OCI-LY1 (cell line): ENCODE measurements at regions not wholly inside any gene's neighbourhood (a gene's known extent, or its start where the extent isn't known, plus 50 kb on each side); places are given as distances from the start of the nearest gene placed in this dataset.

ENCODE experiments used
- H2AFZ ChIP-seq: fragments of 200-600 bp; sonication (generic), shearing (Covaris generic); 2 replicates; pipeline ENCODE4 v1.6.0; 2014; ENCODE audit warnings: antibody characterized with exemption, mild to moderate bottlenecking, low read length
- H3F3A ChIP-seq: fragments of 200-600 bp; sonication (generic), shearing (Covaris generic); 2 replicates; pipeline ENCODE4 v1.6.0; 2014; ENCODE audit warnings: mild to moderate bottlenecking, antibody characterized with exemption, low read length, moderate library complexity; ENCODE audit not compliant: insufficient read depth
- H3K27ac ChIP-seq: fragments of 200-600 bp; sonication (generic); 2 replicates; pipeline ENCODE4 v1.5.1; 2014; ENCODE audit warnings: low read length, mixed run types, mild to moderate bottlenecking, low read depth; ENCODE audit not compliant: poor library complexity, severe bottlenecking
- H3K27me3 ChIP-seq: fragments of 200-600 bp; sonication (generic); 2 replicates; pipeline ENCODE4 v1.6.0; 2014; ENCODE audit warnings: antibody characterized with exemption, mild to moderate bottlenecking, low read length, moderate library complexity; ENCODE audit not compliant: insufficient read depth
- H3K36me3 ChIP-seq: fragments of 200-600 bp; sonication (generic); 2 replicates; pipeline ENCODE4 v1.6.1; 2014; ENCODE audit warnings: mild to moderate bottlenecking, antibody characterized with exemption, low read length, moderate library complexity, mixed read lengths; ENCODE audit not compliant: insufficient read depth
- H3K4me1 ChIP-seq: fragments of 200-600 bp; sonication (generic); 2 replicates; pipeline ENCODE4 v1.5.1; 2014; ENCODE audit warnings: mild to moderate bottlenecking, low read length, moderate library complexity; ENCODE audit not compliant: insufficient read depth, severe bottlenecking
- H3K4me2 ChIP-seq: fragments of 200-600 bp; sonication (generic), shearing (Covaris generic); 2 replicates; pipeline ENCODE4 v1.6.1; 2014; ENCODE audit warnings: low read length
- H3K4me3 ChIP-seq: fragments of 200-600 bp; sonication (generic); 2 replicates; pipeline ENCODE4 v1.5.1; 2014; ENCODE audit warnings: low read length, low read depth, mild to moderate bottlenecking, mixed read lengths; ENCODE audit not compliant: poor library complexity, severe bottlenecking
- H3K79me2 ChIP-seq: fragments of 200-600 bp; shearing (Covaris generic); 2 replicates; pipeline ENCODE4 v1.6.1; 2016; ENCODE audit warnings: mixed run types, low read length, mixed read lengths; ENCODE audit not compliant: insufficient read depth
- H3K9ac ChIP-seq: fragments of 200-600 bp; sonication (generic), shearing (Covaris generic); 2 replicates; pipeline ENCODE4 v1.6.1; 2014; ENCODE audit warnings: mild to moderate bottlenecking, low read length, mixed read lengths
- H3K9me2 ChIP-seq: fragments of 200-600 bp; sonication (generic), shearing (Covaris generic); 2 replicates; pipeline ENCODE4 v1.6.1; 2014; ENCODE audit warnings: low read depth, mild to moderate bottlenecking, low read length, mixed read lengths
- H3K9me3 ChIP-seq: fragments of 200-600 bp; shearing (Covaris generic); 2 replicates; pipeline ENCODE4 v1.6.1; 2014; ENCODE audit warnings: low read length, mixed read lengths
- H4K20me1 ChIP-seq: fragments of 200-600 bp; sonication (generic), shearing (Covaris generic); 2 replicates; pipeline ENCODE4 v1.6.0; 2016; ENCODE audit warnings: mild to moderate bottlenecking, low read length; ENCODE audit not compliant: insufficient read depth
- EZH2 ChIP-seq: fragments of 200-600 bp; sonication (generic), shearing (Covaris generic); IDR thresholded peaks from 2 replicates; pipeline ENCODE4 v1.8.0; 2017; ENCODE audit warnings: borderline replicate concordance, mixed run types, mild to moderate bottlenecking, antibody characterized with exemption, low read length, moderate library complexity, mixed read lengths
- TF ChIP-seq, protein P1 (sequence below): fragments of 200-600 bp; sonication (generic), shearing (Covaris generic); IDR thresholded peaks from 2 replicates; pipeline ENCODE4 v1.5.1; 2017; ENCODE audit warnings: mild to moderate bottlenecking, antibody characterized with exemption, low read length, moderate library complexity, mixed read lengths

DNA sequence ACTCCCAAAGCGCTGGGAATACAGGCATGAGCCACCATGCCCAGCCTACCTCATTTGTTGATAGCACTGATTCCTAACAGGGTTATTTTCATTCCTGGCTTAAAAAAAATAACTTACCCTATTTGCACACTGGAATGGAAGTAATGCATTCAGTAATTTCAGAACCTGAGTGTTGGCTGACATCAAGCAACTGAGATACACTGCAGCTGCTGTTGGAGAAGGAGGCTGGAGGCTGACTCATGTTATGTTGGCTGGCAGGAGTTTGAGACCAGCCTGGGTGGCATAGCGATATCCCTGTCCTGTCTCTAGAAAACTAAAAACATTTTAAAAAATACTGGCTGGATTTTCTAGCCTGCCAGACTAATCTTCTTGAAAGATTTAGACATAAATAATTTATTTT is 385.1 kb upstream of the MEX3C start:
- Histone ChIP-seq H3K9me2 (no peaks in the 10 kb centered on the region), H3K27ac (no peak overlapping the region), H3K4me1 (no peaks in the 10 kb centered on the region), H3K9ac (no peak overlapping the region), H3K4me2 (no peak overlapping the region), H4K20me1 (no peaks in the 10 kb centered on the region), H3K27me3 (no peaks in the 10 kb centered on the region), H3F3A (no peaks in the 10 kb centered on the region), H3K4me3 (no peak overlapping the region), H3K79me2 (no peaks in the 10 kb centered on the region), H2AFZ (no peak overlapping the region), H3K36me3 (no peaks in the 10 kb centered on the region), H3K9me3 (no peaks in the 10 kb centered on the region)
- TF ChIP-seq, protein P1, sequence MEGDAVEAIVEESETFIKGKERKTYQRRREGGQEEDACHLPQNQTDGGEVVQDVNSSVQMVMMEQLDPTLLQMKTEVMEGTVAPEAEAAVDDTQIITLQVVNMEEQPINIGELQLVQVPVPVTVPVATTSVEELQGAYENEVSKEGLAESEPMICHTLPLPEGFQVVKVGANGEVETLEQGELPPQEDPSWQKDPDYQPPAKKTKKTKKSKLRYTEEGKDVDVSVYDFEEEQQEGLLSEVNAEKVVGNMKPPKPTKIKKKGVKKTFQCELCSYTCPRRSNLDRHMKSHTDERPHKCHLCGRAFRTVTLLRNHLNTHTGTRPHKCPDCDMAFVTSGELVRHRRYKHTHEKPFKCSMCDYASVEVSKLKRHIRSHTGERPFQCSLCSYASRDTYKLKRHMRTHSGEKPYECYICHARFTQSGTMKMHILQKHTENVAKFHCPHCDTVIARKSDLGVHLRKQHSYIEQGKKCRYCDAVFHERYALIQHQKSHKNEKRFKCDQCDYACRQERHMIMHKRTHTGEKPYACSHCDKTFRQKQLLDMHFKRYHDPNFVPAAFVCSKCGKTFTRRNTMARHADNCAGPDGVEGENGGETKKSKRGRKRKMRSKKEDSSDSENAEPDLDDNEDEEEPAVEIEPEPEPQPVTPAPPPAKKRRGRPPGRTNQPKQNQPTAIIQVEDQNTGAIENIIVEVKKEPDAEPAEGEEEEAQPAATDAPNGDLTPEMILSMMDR = no peak
- TF ChIP-seq EZH2 = no peak

DNA sequence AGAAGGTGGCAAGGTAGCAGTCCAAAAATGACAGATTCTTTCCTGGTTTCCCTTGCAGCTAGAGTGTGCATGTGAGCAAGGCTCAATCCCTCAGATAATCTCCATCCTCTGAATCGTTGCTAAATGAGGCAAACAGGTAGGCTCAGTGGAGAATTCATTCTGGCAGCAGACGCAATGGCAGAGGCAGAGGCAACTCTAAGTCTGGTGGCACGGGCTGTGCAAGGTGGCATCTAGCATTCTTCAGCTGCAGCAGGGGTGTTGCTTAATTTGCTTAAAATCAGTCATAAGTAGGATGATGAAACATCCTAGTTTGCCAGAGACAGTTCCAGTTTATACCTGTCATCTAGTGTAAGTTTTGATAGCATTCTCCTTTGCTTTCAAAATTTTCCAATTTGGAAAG is 391.1 kb upstream of the MEX3C start:
- Histone ChIP-seq H3K36me3 (no peaks in the 10 kb centered on the region), H3F3A (no peaks in the 10 kb centered on the region), H4K20me1 (no peaks in the 10 kb centered on the region), H3K79me2 (no peaks in the 10 kb centered on the region), H3K9me3 (no peaks in the 10 kb centered on the region), H2AFZ (no peak overlapping the region), H3K9me2 (no peaks in the 10 kb centered on the region), H3K4me1 (no peaks in the 10 kb centered on the region), H3K27ac (no peak overlapping the region), H3K4me3 (no peak overlapping the region), H3K4me2 (no peak overlapping the region), H3K27me3 (no peaks in the 10 kb centered on the region), H3K9ac (no peak overlapping the region)
- TF ChIP-seq EZH2 = no peak
- TF ChIP-seq, protein P1 = no peak

DNA sequence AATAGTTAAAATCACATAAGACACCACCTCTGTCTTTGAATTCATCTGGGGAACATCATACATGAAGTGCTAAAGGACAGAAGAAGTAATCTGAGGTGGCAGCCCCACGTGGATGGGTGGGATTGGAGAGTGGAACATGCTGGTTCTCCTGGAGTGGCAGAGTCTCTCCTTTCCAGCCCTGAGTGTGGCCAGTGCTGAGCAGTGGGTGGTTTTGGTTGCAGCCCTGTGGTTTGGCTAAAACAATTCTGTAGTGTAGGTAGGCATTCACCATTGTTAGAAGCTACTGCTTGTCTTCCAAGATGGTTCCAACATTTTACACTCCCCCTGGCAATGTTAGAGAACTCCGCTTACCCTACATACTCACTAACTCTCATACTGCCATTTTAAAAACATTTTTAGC is 396.4 kb upstream of the MEX3C start:
- Histone ChIP-seq H3K27ac (no peak overlapping the region), H3K9me2 (no peaks in the 10 kb centered on the region), H4K20me1 (no peaks in the 10 kb centered on the region), H3K36me3 (no peaks in the 10 kb centered on the region), H3K79me2 (no peaks in the 10 kb centered on the region), H3K27me3 (no peaks in the 10 kb centered on the region), H3K4me3 (no peak overlapping the region), H3K9ac (no peak overlapping the region), H3K4me2 (no peak overlapping the region), H3K9me3 (peaks cover 11% of the 10 kb centered on the region; the same call in 1 of the 2 replicates), H3K4me1 (no peaks in the 10 kb centered on the region), H3F3A (no peaks in the 10 kb centered on the region), H2AFZ (no peak overlapping the region)
- TF ChIP-seq EZH2 = no peak

DNA sequence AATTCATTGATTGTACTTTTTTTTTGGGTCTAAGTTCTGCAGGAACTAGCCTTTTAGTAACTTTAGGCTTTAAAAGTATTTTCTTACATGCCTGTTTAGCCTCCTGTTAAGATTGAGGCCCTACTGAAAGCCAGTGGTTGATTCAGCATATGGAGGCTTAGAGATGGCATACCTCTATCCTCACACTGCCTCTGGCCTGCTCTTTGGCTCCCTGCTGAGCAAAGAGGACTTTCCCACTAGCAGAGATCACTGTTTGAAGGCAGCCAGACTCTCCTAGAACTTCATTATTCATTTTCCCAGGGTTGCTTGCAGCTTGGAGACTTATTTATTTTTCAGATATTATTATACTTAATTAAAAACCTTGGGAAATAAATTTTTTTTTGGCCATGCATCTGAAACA is 405.6 kb upstream of the MEX3C start:
- Histone ChIP-seq H3K27me3 (no peaks in the 10 kb centered on the region), H3K9me3 (peaks cover 4% of the 10 kb centered on the region; the same call in 1 of the 2 replicates), H3F3A (no peaks in the 10 kb centered on the region), H3K27ac (no peak overlapping the region), H4K20me1 (no peaks in the 10 kb centered on the region), H3K9ac (no peak overlapping the region), H2AFZ (no peak overlapping the region), H3K4me2 (no peak overlapping the region), H3K4me3 (no peak overlapping the region), H3K9me2 (no peaks in the 10 kb centered on the region; the same call in 1 of the 2 replicates), H3K4me1 (no peaks in the 10 kb centered on the region), H3K79me2 (no peaks in the 10 kb centered on the region), H3K36me3 (no peaks in the 10 kb centered on the region)
- TF ChIP-seq EZH2 = no peak
- TF ChIP-seq, protein P1 = no peak
